Fibroblast of skin of right biceps (primary cell): ENCODE measurements at regions not wholly inside any gene's neighbourhood (a gene's known extent, or its start where the extent isn't known, plus 50 kb on each side); places are given as distances from the start of the nearest gene placed in this dataset.
"Not testable (repeated sequence)": the region's sequence is repeated elsewhere in the genome, so short reads cannot be mapped to it uniquely, and the experiment has no call there.

Source experiments
- DNase-seq: peaks from one replicate; pipeline ENCODE4 v3.0.0-alpha.2; 2013

- DNase-seq, result no peak
These were observed 101.8 kb downstream of the NFKBIZ start for GRCh38 chr3:101950985-101951733.

GRCh38 chr3:101954361-101954760 is 105.0 kb downstream of the NFKBIZ start:
- DNase-seq, result no peak

- DNase-seq, result no peak
These were observed 105.6 kb downstream of the NFKBIZ start for GRCh38 chr3:101954936-101955335.

- DNase-seq, result peak; percentile 66
These were observed 112.7 kb downstream of the NFKBIZ start for GRCh38 chr3:101962055-101962454.

- peak; percentile 68 for DNase-seq
These were observed 114.6 kb downstream of the NFKBIZ start for GRCh38 chr3:101963902-101964362.

- peak; percentile 30 for DNase-seq
These were observed 115.5 kb downstream of the NFKBIZ start for GRCh38 chr3:101964861-101965260.

GRCh38 chr3:101966226-101966625 is 116.9 kb downstream of the NFKBIZ start:
- DNase-seq, result no peak

GRCh38 chr3:101970212-101970611 is 120.9 kb downstream of the NFKBIZ start:
- DNase-seq, result no peak

GRCh38 chr3:101970905-101971304 is 121.6 kb downstream of the NFKBIZ start:
- no peak for DNase-seq

GRCh38 chr3:101972430-101973162 is 123.3 kb downstream of the NFKBIZ start:
- no peak for DNase-seq

- no peak for DNase-seq
These were observed 123.8 kb downstream of the NFKBIZ start for GRCh38 chr3:101973163-101973505.

- not testable (repeated sequence) for DNase-seq
These were observed 126.1 kb downstream of the NFKBIZ start for GRCh38 chr3:101975415-101975814.

- peak; percentile 35 for DNase-seq
These were observed 127.2 kb downstream of the NFKBIZ start for GRCh38 chr3:101976473-101976872.

- no peak for DNase-seq
These were observed 129.0 kb downstream of the NFKBIZ start for GRCh38 chr3:101978348-101978747.

- no peak for DNase-seq
These were observed 129.7 kb downstream of the NFKBIZ start for GRCh38 chr3:101979033-101979432.

- no peak for DNase-seq
These were observed 135.0 kb downstream of the NFKBIZ start for GRCh38 chr3:101984356-101984755.

GRCh38 chr3:101988596-101988995 is 139.3 kb downstream of the NFKBIZ start:
- DNase-seq, result no peak

- DNase-seq, result no peak
These were observed 140.4 kb downstream of the NFKBIZ start for GRCh38 chr3:101989578-101990200.

- no peak for DNase-seq
These were observed 143.5 kb downstream of the NFKBIZ start for GRCh38 chr3:101992863-101993262.

- DNase-seq, result no peak
These were observed 145.1 kb downstream of the NFKBIZ start for GRCh38 chr3:101994386-101994785.

- peak; percentile 62 for DNase-seq
These were observed 146.2 kb downstream of the NFKBIZ start for GRCh38 chr3:101995371-101996046.

GRCh38 chr3:101996832-101997231 is 147.5 kb downstream of the NFKBIZ start:
- no peak for DNase-seq

- no peak for DNase-seq
These were observed 149.1 kb downstream of the NFKBIZ start for GRCh38 chr3:101998256-101998926.
